ENCODE measurements at regions not wholly inside any gene's neighbourhood (a gene's known extent, or its start where the extent isn't known, plus 50 kb on each side); places are given as distances from the start of the nearest gene placed in this dataset.
"Not testable (repeated sequence)": the region's sequence is repeated elsewhere in the genome, so short reads cannot be mapped to it uniquely, and the experiment has no call there.

- not testable (repeated sequence) for H3K27me3 ChIP-seq (ENCODE audit: low read depth, low read length); H3K27ac ChIP-seq (ENCODE audit: low read length); H3K4me3 ChIP-seq (ENCODE audit: low read depth in 1 of 2, low read length in 2 of 2); H3K4me1 ChIP-seq (ENCODE audit: control insufficient read depth in 1 of 2, insufficient read depth in 2 of 2, low read length in 2 of 2); H3K9me3 ChIP-seq (ENCODE audit: control insufficient read depth in 1 of 2, low read length in 2 of 2); H3K36me3 ChIP-seq (ENCODE audit: control insufficient read depth in 1 of 2, insufficient read depth in 2 of 2, low read length in 2 of 2)
These were observed 115.2 kb downstream of the FAM72B start for GRCh38 chr1:121068738-121069499.

GRCh38 chr1:121073852-121074251 is 110.3 kb downstream of the FAM72B start:
- H3K36me3 ChIP-seq (ENCODE audit: control insufficient read depth in 1 of 2, insufficient read depth in 2 of 2, low read length in 2 of 2); H3K4me3 ChIP-seq (ENCODE audit: low read depth in 1 of 2, low read length in 2 of 2): not testable (repeated sequence)

GRCh38 chr1:121075254-121075805 is 108.8 kb downstream of the FAM72B start:
- H3K36me3 ChIP-seq (ENCODE audit: control insufficient read depth in 1 of 2, insufficient read depth in 2 of 2, low read length in 2 of 2); H3K27ac ChIP-seq (ENCODE audit: low read length); H3K4me1 ChIP-seq (ENCODE audit: control insufficient read depth in 1 of 2, insufficient read depth in 2 of 2, low read length in 2 of 2); H3K9me3 ChIP-seq (ENCODE audit: control insufficient read depth in 1 of 2, low read length in 2 of 2); H3K4me3 ChIP-seq (ENCODE audit: low read depth in 1 of 2, low read length in 2 of 2); H3K27me3 ChIP-seq (ENCODE audit: low read depth, low read length): not testable (repeated sequence)

More at GRCh38 chr1:121073852-121074251, 110.3 kb downstream of the FAM72B start:
- not testable (repeated sequence) for H3K4me1 ChIP-seq (ENCODE audit: control insufficient read depth in 1 of 2, insufficient read depth in 2 of 2, low read length in 2 of 2); H3K9me3 ChIP-seq (ENCODE audit: control insufficient read depth in 1 of 2, low read length in 2 of 2); H3K27me3 ChIP-seq (ENCODE audit: low read depth, low read length); H3K27ac ChIP-seq (ENCODE audit: low read length)

- not testable (repeated sequence) for H3K4me3 ChIP-seq (ENCODE audit: low read depth in 1 of 2, low read length in 2 of 2); H3K4me1 ChIP-seq (ENCODE audit: control insufficient read depth in 1 of 2, insufficient read depth in 2 of 2, low read length in 2 of 2); H3K27ac ChIP-seq (ENCODE audit: low read length); H3K36me3 ChIP-seq (ENCODE audit: control insufficient read depth in 1 of 2, insufficient read depth in 2 of 2, low read length in 2 of 2); H3K27me3 ChIP-seq (ENCODE audit: low read depth, low read length); H3K9me3 ChIP-seq (ENCODE audit: control insufficient read depth in 1 of 2, low read length in 2 of 2)
These were observed 107.5 kb downstream of the FAM72B start for GRCh38 chr1:121076674-121077073.

GRCh38 chr1:121079655-121080054 is 104.5 kb downstream of the FAM72B start:
- not testable (repeated sequence) for H3K4me3 ChIP-seq (ENCODE audit: low read depth in 1 of 2, low read length in 2 of 2); H3K27ac ChIP-seq (ENCODE audit: low read length); H3K36me3 ChIP-seq (ENCODE audit: control insufficient read depth in 1 of 2, insufficient read depth in 2 of 2, low read length in 2 of 2); H3K4me1 ChIP-seq (ENCODE audit: control insufficient read depth in 1 of 2, insufficient read depth in 2 of 2, low read length in 2 of 2); H3K27me3 ChIP-seq (ENCODE audit: low read depth, low read length); H3K9me3 ChIP-seq (ENCODE audit: control insufficient read depth in 1 of 2, low read length in 2 of 2)

GRCh38 chr1:121080197-121080903 is 103.8 kb downstream of the FAM72B start:
- not testable (repeated sequence) for H3K27me3 ChIP-seq (ENCODE audit: low read depth, low read length); H3K4me1 ChIP-seq (ENCODE audit: control insufficient read depth in 1 of 2, insufficient read depth in 2 of 2, low read length in 2 of 2); H3K4me3 ChIP-seq (ENCODE audit: low read depth in 1 of 2, low read length in 2 of 2); H3K36me3 ChIP-seq (ENCODE audit: control insufficient read depth in 1 of 2, insufficient read depth in 2 of 2, low read length in 2 of 2); H3K27ac ChIP-seq (ENCODE audit: low read length); H3K9me3 ChIP-seq (ENCODE audit: control insufficient read depth in 1 of 2, low read length in 2 of 2)

- H3K27me3 ChIP-seq (ENCODE audit: low read depth, low read length); H3K4me3 ChIP-seq (ENCODE audit: low read depth in 1 of 2, low read length in 2 of 2); H3K36me3 ChIP-seq (ENCODE audit: control insufficient read depth in 1 of 2, insufficient read depth in 2 of 2, low read length in 2 of 2); H3K27ac ChIP-seq (ENCODE audit: low read length); H3K4me1 ChIP-seq (ENCODE audit: control insufficient read depth in 1 of 2, insufficient read depth in 2 of 2, low read length in 2 of 2); H3K9me3 ChIP-seq (ENCODE audit: control insufficient read depth in 1 of 2, low read length in 2 of 2): not testable (repeated sequence)
These were observed 103.3 kb downstream of the FAM72B start for GRCh38 chr1:121080904-121081264.

- not testable (repeated sequence) for H3K9me3 ChIP-seq (ENCODE audit: control insufficient read depth in 1 of 2, low read length in 2 of 2); H3K27ac ChIP-seq (ENCODE audit: low read length); H3K36me3 ChIP-seq (ENCODE audit: control insufficient read depth in 1 of 2, insufficient read depth in 2 of 2, low read length in 2 of 2); H3K27me3 ChIP-seq (ENCODE audit: low read depth, low read length); H3K4me3 ChIP-seq (ENCODE audit: low read depth in 1 of 2, low read length in 2 of 2); H3K4me1 ChIP-seq (ENCODE audit: control insufficient read depth in 1 of 2, insufficient read depth in 2 of 2, low read length in 2 of 2)
These were observed 102.4 kb downstream of the FAM72B start for GRCh38 chr1:121081625-121082199.

- H3K27me3 ChIP-seq (ENCODE audit: low read depth, low read length); H3K9me3 ChIP-seq (ENCODE audit: control insufficient read depth in 1 of 2, low read length in 2 of 2); H3K4me1 ChIP-seq (ENCODE audit: control insufficient read depth in 1 of 2, insufficient read depth in 2 of 2, low read length in 2 of 2); H3K4me3 ChIP-seq (ENCODE audit: low read depth in 1 of 2, low read length in 2 of 2); H3K27ac ChIP-seq (ENCODE audit: low read length); H3K36me3 ChIP-seq (ENCODE audit: control insufficient read depth in 1 of 2, insufficient read depth in 2 of 2, low read length in 2 of 2): not testable (repeated sequence)
These were observed 101.1 kb downstream of the FAM72B start for GRCh38 chr1:121082995-121083394.

GRCh38 chr1:121086249-121086648 is 97.9 kb downstream of the FAM72B start:
- H3K27ac ChIP-seq (ENCODE audit: low read length); H3K4me3 ChIP-seq (ENCODE audit: low read depth in 1 of 2, low read length in 2 of 2); H3K4me1 ChIP-seq (ENCODE audit: control insufficient read depth in 1 of 2, insufficient read depth in 2 of 2, low read length in 2 of 2); H3K9me3 ChIP-seq (ENCODE audit: control insufficient read depth in 1 of 2, low read length in 2 of 2); H3K36me3 ChIP-seq (ENCODE audit: control insufficient read depth in 1 of 2, insufficient read depth in 2 of 2, low read length in 2 of 2); H3K27me3 ChIP-seq (ENCODE audit: low read depth, low read length): not testable (repeated sequence)

- H3K4me3 ChIP-seq (ENCODE audit: low read depth in 1 of 2, low read length in 2 of 2); H3K27ac ChIP-seq (ENCODE audit: low read length); H3K36me3 ChIP-seq (ENCODE audit: control insufficient read depth in 1 of 2, insufficient read depth in 2 of 2, low read length in 2 of 2); H3K27me3 ChIP-seq (ENCODE audit: low read depth, low read length); H3K4me1 ChIP-seq (ENCODE audit: control insufficient read depth in 1 of 2, insufficient read depth in 2 of 2, low read length in 2 of 2); H3K9me3 ChIP-seq (ENCODE audit: control insufficient read depth in 1 of 2, low read length in 2 of 2): not testable (repeated sequence)
These were observed 96.9 kb downstream of the FAM72B start for GRCh38 chr1:121087221-121087620.
